ENCODE measurements at regions not wholly inside any gene's neighbourhood (a gene's known extent, or its start where the extent isn't known, plus 50 kb on each side); places are given as distances from the start of the nearest gene placed in this dataset.
"Not testable (repeated sequence)": the region's sequence is repeated elsewhere in the genome, so short reads cannot be mapped to it uniquely, and the experiment has no call there.

DNA sequence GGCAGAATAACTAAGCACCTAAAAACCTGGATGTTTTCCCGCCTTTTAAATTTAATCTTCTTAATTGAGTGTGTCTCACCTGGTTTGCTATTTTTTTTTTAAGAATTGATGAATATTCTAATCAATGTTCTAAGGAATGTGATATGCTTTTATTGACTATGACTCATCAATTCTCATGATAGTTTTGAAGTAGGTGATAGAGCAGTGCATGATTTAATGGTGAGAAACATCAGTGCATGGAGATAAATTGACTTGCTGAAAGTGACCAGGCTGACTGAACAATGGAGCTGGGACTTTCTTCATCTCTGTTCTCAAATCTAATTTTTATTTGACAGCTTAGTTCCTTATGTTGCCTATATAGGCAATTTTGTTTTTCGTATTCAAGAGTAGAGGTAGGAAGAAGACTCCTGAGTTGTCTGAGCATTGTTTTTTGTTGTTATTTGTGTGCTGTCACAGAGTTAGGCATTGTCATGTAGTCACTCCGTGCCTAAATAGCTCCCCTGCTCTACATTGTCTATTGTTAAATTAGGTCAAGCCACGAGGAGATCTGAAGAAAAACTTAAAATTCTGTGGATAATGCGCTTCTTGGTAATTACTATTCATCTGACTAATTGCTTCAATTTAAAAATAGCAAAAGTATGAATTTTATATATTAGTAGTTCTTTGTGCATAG lies 59.0 kb upstream of the NUTM2F start:
- DNase-seq (ENCODE audit: low read depth), result not testable (repeated sequence)

GRCh38 chr9:94388011-94388406 lies 59.6 kb upstream of the NUTM2F start:
- not testable (repeated sequence) for DNase-seq (ENCODE audit: low read depth)

GRCh38 chr9:94390425-94391098 lies 62.1 kb upstream of the NUTM2F start:
- not testable (repeated sequence) for DNase-seq (ENCODE audit: low read depth)

DNA sequence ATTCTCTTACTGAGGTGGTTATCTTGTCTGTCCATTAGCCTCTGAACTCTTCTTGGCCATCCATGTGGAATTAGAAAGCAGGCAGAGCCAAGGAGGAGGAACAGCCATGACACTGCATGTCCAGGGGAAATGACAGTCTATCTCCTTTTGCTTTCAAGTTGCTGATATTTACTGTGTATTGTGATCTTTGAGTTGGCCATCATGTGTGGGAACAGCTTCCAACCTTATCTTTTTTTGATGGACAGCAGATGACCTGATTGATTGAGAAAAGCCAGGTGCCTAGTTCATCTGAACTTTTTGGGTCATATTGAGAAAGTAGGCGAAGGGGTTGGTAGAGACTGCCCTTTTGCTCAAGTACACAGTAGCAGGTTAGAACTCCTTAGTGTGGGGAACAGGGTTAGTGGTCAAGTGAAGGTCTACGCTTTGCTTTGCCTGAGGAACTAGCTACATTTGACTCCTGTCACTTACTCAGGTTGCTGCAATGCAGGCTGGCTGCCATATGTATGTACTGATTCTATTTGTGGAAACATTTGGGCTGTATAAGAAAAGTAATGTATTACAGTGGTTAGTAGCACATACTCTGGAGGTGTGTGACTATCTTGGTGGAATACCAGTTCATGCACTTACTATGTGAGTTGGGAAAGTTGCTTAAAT lies 64.7 kb upstream of the NUTM2F start:
- DNase-seq (ENCODE audit: low read depth), result not testable (repeated sequence)

DNA sequence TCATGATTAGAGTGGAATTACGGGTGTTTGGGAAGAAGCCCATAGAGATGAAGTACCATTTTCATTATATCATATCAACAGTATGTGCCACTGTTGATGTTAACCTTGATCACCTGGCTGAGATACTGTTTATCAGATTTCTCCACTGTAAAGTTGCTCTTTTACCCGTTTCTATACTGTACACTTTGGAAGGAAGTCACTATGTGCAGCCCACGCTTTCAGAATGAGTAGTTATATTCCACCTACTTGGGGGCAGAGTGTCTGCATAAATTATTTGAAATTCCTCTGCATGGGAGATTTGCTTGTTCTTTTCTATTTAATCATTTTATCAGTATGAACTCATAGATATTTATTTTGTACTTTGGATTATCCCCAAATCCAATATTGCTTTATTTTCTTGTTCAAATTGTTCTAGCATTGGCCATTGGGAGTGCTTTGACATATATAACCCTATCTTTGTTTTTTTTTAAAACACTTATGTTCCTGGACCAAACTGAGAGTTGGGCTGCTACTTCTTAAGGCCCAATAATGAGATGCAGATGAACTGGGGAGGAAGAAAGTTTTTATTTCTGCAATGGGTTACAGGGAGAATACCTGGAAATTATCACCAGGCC lies 69.4 kb upstream of the NUTM2F start:
- not testable (repeated sequence) for DNase-seq (ENCODE audit: low read depth)

DNA sequence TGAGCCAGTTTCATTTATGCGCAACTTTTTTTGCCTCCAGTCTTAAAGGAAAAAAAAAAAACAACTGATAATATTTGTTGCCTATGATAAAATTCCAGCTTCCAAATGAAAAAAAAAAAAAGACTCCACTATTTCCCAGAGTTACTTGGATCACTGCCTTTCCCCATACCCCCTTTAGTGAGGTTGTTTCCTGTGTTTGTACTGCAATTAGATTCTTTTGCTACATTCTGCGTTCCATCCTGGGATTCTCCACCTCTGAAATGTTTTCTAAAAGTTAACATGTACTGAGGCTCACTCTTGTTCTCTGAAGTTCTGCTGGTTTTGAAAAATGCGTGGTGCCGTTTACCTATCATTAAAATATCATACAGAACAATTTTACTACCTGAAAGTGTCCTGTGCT lies 72.0 kb upstream of the NUTM2F start:
- not testable (repeated sequence) for DNase-seq (ENCODE audit: low read depth)

DNA sequence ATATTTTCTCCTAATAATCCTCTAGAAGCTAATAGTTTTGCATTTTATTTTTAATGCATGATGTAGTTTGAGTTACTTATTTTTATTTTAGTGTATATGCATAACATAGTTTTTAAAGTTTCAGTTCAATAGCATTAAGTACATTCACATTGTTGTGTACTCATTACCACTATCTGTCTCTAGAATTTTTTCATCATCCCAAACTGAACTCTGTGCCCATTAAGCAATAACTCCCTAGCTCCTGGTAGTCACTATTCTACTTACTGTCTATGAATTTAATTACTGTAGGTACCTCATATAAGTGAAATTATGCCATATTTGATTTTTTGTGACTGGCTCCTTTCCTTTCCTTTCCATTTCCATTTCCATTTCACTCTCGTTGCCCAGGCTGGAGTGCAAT lies 74.4 kb upstream of the NUTM2F start:
- not testable (repeated sequence) for DNase-seq (ENCODE audit: low read depth)

DNA sequence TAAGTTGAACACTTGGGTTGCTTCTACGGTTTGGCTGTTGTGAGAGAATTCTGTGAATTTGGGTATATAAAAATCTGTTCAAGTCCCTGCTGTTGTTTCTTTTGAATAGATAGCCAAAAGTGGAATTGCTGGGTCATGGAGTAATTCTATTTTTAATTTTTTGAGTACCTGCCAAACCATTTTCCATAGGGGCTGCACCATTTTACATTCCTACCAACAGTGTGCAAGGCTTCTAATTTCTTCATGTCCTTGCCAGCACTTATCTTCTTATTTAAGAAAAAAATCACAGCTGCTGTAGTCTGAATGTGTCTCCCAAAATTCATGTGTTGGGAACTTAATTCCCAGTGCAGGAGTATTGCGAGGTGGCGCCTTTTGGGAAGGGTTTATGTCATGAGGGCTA lies 75.1 kb upstream of the NUTM2F start:
- not testable (repeated sequence) for DNase-seq (ENCODE audit: low read depth)

- not testable (repeated sequence) for DNase-seq (ENCODE audit: low read depth)
These were observed 85.2 kb upstream of the NUTM2F start for GRCh38 chr9:94413665-94414064.

GRCh38 chr9:94415111-94415510 lies 86.7 kb upstream of the NUTM2F start:
- not testable (repeated sequence) for DNase-seq (ENCODE audit: low read depth)

- not testable (repeated sequence) for DNase-seq (ENCODE audit: low read depth)
These were observed 91.7 kb upstream of the NUTM2F start for GRCh38 chr9:94420098-94420497.

- not testable (repeated sequence) for DNase-seq (ENCODE audit: low read depth)
These were observed 93.5 kb upstream of the NUTM2F start for GRCh38 chr9:94421951-94422350.

GRCh38 chr9:94425312-94425711 lies 96.9 kb upstream of the NUTM2F start:
- not testable (repeated sequence) for DNase-seq (ENCODE audit: low read depth)

DNA sequence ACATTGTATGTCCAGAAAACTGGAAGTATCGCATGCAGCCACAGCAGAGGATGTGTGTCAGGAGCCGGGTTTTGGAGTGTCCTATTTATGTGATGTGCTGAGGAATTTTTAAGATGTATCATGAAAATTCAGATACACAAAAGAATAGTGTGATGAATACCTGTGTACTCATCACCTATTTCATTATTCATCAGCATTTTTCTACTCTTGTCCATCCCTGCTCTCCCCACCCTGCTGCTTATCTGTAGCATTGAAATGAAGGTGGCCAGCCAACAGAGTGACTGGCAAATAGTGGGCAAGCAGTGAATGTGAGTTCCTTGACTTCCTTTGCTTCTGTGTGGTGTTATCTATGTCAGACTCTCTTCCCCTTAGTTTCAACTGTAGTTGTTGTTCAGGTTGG lies 108.7 kb upstream of the NUTM2F start:
- DNase-seq (ENCODE audit: low read depth), result not testable (repeated sequence)

- DNase-seq (ENCODE audit: low read depth), result not testable (repeated sequence)
These were observed 109.9 kb upstream of the NUTM2F start for GRCh38 chr9:94438336-94438735.

- not testable (repeated sequence) for DNase-seq (ENCODE audit: low read depth)
These were observed 112.7 kb upstream of the NUTM2F start for GRCh38 chr9:94441146-94441545.

DNA sequence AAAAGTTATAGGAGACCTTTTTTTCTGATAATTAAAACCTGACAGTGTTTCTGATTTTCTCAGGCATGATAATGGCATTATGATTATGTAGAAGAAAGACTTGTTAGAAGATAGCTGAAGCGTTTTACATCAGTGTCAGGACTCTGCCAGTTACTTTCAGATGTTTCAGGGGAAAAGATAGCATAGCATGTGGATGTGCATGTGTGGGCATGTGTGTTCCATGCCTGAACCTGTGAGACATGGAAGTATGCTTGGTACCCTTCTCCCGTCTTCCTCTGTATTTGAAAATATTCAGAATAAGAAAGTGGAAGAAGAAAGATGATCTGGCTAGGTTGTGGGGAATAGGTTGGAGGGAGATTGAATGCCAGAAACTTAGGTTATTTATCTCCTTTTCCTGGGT lies 113.1 kb upstream of the PCAT7 start:
- DNase-seq (ENCODE audit: low read depth), result no peak

DNA sequence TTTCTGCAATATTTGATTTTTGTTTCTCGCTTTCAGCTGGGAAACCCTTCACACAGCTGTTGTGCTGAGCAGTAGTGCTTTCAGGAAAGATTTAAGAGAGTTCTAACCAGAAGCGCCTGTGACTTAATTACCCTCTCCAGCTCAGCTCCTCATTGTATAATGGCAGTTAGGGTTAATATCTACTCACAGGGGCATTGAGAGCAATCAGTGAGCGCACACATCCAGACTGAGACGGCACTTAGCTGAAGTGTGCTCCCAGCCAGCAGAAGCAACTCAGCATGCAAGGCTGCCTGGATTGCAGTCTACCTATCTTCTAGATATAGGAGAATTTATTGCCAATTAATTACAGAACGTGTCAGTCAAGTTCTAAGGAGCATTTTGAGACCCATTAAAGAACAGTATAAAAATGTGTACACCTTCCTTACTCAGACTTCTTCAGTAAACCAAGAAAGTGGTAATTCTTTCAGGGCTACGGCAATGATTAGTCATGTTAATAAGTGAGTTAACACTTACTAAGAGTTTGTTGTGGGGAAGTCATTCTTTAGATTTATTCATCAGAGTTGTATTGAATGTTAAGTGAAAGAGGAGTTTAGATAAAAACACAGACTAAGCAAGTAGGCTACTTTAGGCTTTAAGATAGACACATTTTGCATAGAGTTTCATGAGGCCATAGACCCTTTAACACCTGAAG lies 111.7 kb upstream of the PCAT7 start:
- no peak for DNase-seq (ENCODE audit: low read depth)

DNA sequence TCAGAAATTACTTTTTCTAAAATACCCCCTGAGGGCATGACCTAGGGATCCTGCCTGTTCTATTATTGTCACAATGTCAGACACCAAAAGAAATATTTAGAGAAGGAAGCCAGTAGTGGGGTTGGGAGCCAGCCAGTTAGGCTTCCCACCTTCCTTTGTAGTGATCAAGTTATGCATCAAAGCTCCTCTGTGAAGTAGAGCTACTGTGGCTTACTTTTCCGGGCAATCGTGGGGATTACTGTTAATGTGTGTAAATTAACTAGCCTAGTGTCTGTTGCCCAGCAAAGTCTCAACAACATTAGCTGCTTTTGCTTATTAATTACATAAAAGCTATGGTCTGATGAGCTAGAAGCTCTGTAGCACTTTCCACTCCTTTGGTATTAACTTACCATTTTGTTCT lies 109.0 kb upstream of the PCAT7 start:
- DNase-seq (ENCODE audit: low read depth), result no peak

DNA sequence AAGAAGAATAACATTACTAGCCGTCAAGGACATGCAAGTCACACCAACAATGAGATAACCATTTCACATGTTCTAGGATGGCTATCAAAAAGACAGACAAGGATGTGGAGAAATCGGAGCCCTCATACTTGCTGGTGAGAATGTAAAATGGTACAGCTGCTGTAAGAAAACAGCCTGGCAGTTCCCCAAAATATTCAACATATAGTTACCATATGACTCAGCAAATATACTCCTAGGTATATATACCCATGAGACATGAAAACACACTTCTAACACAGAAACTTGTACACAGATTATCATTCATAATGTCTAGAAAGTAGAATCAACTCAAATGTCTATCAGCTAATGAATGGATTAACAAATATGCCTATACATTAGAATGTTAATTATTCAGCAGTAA lies 105.4 kb upstream of the PCAT7 start:
- no peak for DNase-seq (ENCODE audit: low read depth)

DNA sequence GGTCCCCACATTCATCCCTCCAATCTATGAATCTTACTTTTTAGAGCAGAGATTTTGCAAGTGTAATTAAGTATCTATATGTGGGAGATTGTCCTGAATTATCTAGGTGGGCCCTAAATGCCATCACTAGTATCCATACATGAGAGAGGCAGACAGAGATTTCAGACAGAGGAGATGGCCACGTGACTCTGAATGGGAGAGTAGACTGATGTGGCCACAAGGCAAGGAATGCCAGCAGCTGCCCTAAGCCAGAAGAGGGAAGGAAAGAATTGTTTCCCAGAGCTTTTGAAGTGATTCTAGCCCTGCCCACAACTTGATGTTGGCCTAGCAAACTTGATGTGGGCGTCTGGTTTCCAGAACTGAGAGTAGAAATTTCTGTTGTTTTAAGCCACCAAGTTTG lies 90.1 kb upstream of the PCAT7 start:
- no peak for DNase-seq (ENCODE audit: low read depth)

DNA sequence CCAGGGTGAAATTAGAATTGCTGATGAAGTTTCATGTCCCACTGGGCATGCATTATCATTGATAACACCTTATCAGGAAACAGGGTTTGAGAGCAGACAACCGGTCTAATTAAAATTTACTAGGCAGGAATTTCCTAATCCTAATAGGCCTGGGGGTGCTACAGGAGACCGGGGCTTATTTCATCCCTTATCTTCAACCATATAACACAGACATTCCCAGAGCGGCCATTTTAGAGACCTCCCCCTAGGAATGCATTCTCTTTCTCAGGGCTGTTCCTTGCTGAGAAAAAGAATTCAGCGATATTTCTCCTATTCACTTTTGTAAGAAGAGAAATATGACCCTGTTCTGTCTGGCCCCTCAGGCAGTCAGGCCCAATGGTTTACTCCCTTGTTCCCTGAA lies 82.8 kb upstream of the PCAT7 start:
- not testable (repeated sequence) for DNase-seq (ENCODE audit: low read depth)
